ENCODE measurements at regions not wholly inside any gene's neighbourhood (a gene's known extent, or its start where the extent isn't known, plus 50 kb on each side); places are given as distances from the start of the nearest gene placed in this dataset.

DNA sequence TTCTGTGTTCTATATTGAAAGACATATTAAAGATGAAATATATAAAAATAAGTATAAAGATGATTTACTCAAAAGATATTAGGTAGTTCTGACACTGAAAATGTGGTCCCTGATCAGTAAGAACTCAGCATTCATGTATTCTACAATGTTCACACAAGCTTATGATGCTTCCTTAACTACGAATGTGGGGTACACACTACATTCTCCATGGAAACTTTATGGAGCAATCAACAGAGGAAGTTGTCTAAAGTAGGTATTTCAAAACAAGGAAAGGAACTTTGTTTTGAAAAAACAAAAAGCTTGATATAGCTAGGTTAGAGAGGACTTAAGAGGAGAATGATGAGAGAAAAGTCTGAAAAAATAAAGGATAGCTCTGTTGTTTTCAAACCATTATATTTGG is 119.7 kb upstream of the RGS18 start:
- no peaks in the 10 kb centered on the region for H3K9me2 ChIP-seq (replicated peaks; ENCODE audit: insufficient read depth)
- no peaks in the 10 kb centered on the region for H3K36me3 ChIP-seq (replicated peaks; ENCODE audit: insufficient read depth, low read depth)
- no peak for DNase-seq (ENCODE audit: low spot score)
- H2AFZ ChIP-seq = no peak overlapping the region
- H3K4me2 ChIP-seq = no peak overlapping the region
- H3K4me3 ChIP-seq = no peak overlapping the region
- H3K27ac ChIP-seq = no peak overlapping the region
- 80% methylated on average over 1 of the region's 1 CpG for WGBS (ENCODE audit: low lambda C conversion rate, missing lambda C conversion rate)
- no peaks in the 10 kb centered on the region for H3K9me3 ChIP-seq (ENCODE audit: low read depth)
- no peaks in the 10 kb centered on the region for H3K4me1 ChIP-seq (ENCODE audit: insufficient read depth)
- H4K20me1 ChIP-seq (ENCODE audit: insufficient read depth, poor library complexity, severe bottlenecking) = no peaks in the 10 kb centered on the region
- H3K79me2 ChIP-seq = no peaks in the 10 kb centered on the region
- no peaks in the 10 kb centered on the region for H3K27me3 ChIP-seq
- TF ChIP-seq EZH2 (IDR thresholded peaks at IDR 0.05; ENCODE audit: borderline replicate concordance) (no peak), EZH2phosphoT487 (IDR thresholded peaks at IDR 0.05; ENCODE audit: low read depth, severe bottlenecking, unreplicated experiment) (no peak), CTCF (IDR thresholded peaks at IDR 0.05; ENCODE audit: poor library complexity) (no peak)

GRCh38 chr1:192045131-192045530 is 113.1 kb upstream of the RGS18 start:
- no peak overlapping the region for H3K4me2 ChIP-seq
- H3K9me2 ChIP-seq (replicated peaks; ENCODE audit: insufficient read depth) = no peaks in the 10 kb centered on the region
- no peak overlapping the region for H2AFZ ChIP-seq
- H3K79me2 ChIP-seq = no peaks in the 10 kb centered on the region
- H3K4me3 ChIP-seq = no peak overlapping the region
- H3K27me3 ChIP-seq = no peaks in the 10 kb centered on the region
- TF ChIP-seq EZH2 (IDR thresholded peaks at IDR 0.05; ENCODE audit: borderline replicate concordance) = no peak
- TF ChIP-seq EZH2phosphoT487 (IDR thresholded peaks at IDR 0.05; ENCODE audit: low read depth, severe bottlenecking, unreplicated experiment) = no peak
- TF ChIP-seq CTCF (IDR thresholded peaks at IDR 0.05; ENCODE audit: poor library complexity) = no peak
- no peaks in the 10 kb centered on the region for H3K36me3 ChIP-seq (replicated peaks; ENCODE audit: insufficient read depth, low read depth)
- H3K27ac ChIP-seq = no peak overlapping the region
- no peak for DNase-seq (ENCODE audit: low spot score)
- WGBS (ENCODE audit: low lambda C conversion rate, missing lambda C conversion rate) = 64% methylated on average over 3 of the region's 3 CpGs
- no peaks in the 10 kb centered on the region for H3K4me1 ChIP-seq (ENCODE audit: insufficient read depth)
- no peaks in the 10 kb centered on the region for H3K9me3 ChIP-seq (ENCODE audit: low read depth)
- H4K20me1 ChIP-seq (ENCODE audit: insufficient read depth, poor library complexity, severe bottlenecking) = no peaks in the 10 kb centered on the region

GRCh38 chr1:192053531-192053971 is 104.7 kb upstream of the RGS18 start:
- no peaks in the 10 kb centered on the region for H3K79me2 ChIP-seq
- H3K27me3 ChIP-seq = no peaks in the 10 kb centered on the region
- no peaks in the 10 kb centered on the region for H3K36me3 ChIP-seq (replicated peaks; ENCODE audit: insufficient read depth, low read depth)
- no peaks in the 10 kb centered on the region for H3K4me1 ChIP-seq (ENCODE audit: insufficient read depth)
- WGBS (ENCODE audit: low lambda C conversion rate, missing lambda C conversion rate) = 74% methylated on average over 2 of the region's 2 CpGs
- H3K27ac ChIP-seq = no peak overlapping the region
- H3K9me2 ChIP-seq (replicated peaks; ENCODE audit: insufficient read depth) = no peaks in the 10 kb centered on the region
- no peaks in the 10 kb centered on the region for H4K20me1 ChIP-seq (ENCODE audit: insufficient read depth, poor library complexity, severe bottlenecking)
- no peaks in the 10 kb centered on the region for H3K9me3 ChIP-seq (ENCODE audit: low read depth)
- no peak for DNase-seq (ENCODE audit: low spot score)
- no peak for TF ChIP-seq EZH2 (IDR thresholded peaks at IDR 0.05; ENCODE audit: borderline replicate concordance)
- TF ChIP-seq EZH2phosphoT487 (IDR thresholded peaks at IDR 0.05; ENCODE audit: low read depth, severe bottlenecking, unreplicated experiment) = no peak
- no peak for TF ChIP-seq CTCF (IDR thresholded peaks at IDR 0.05; ENCODE audit: poor library complexity)
- no peak overlapping the region for H3K4me2 ChIP-seq
- H2AFZ ChIP-seq = no peak overlapping the region
- H3K4me3 ChIP-seq = no peak overlapping the region

- Histone ChIP-seq H3K4me3 (no peak overlapping the region), H3K27me3 (no peaks in the 10 kb centered on the region), H3K9me3 (ENCODE audit: low read depth) (no peaks in the 10 kb centered on the region), H3K4me2 (no peak overlapping the region), H2AFZ (no peak overlapping the region), H3K36me3 (replicated peaks; ENCODE audit: insufficient read depth, low read depth) (no peaks in the 10 kb centered on the region), H3K4me1 (ENCODE audit: insufficient read depth) (no peaks in the 10 kb centered on the region), H3K27ac (no peak overlapping the region), H3K9me2 (replicated peaks; ENCODE audit: insufficient read depth) (no peaks in the 10 kb centered on the region), H4K20me1 (ENCODE audit: insufficient read depth, poor library complexity, severe bottlenecking) (no peaks in the 10 kb centered on the region), H3K79me2 (no peaks in the 10 kb centered on the region)
- no peak for TF ChIP-seq EZH2phosphoT487 (IDR thresholded peaks at IDR 0.05; ENCODE audit: low read depth, severe bottlenecking, unreplicated experiment)
- no peak for TF ChIP-seq EZH2 (IDR thresholded peaks at IDR 0.05; ENCODE audit: borderline replicate concordance)
- TF ChIP-seq CTCF (IDR thresholded peaks at IDR 0.05; ENCODE audit: poor library complexity) = no peak
- DNase-seq (ENCODE audit: low spot score) = no peak
- WGBS (ENCODE audit: low lambda C conversion rate, missing lambda C conversion rate) = 89% methylated on average over 2 of the region's 2 CpGs
These were observed 100.5 kb upstream of the RGS18 start for GRCh38 chr1:192057766-192058165.
